ENCODE measurements at regions not wholly inside any gene's neighbourhood (a gene's known extent, or its start where the extent isn't known, plus 50 kb on each side); places are given as distances from the start of the nearest gene placed in this dataset.

- ChIA-PET CTCF (interaction anchor here (0.9 kb wide), 1 partner anchor 21 kb away, joined by 4 read pairs; no protein-coding TSS in a partner anchor), POLR2A (interaction anchor here (0.5 to 6.9 kb wide), 29 partner anchors 8 to 583 kb away, joined by 3 to 68 read pairs (median 4); partner anchors contain the start of genes AMN1 and RESF1)
- ATAC-seq (ENCODE audit: low read depth) (peak; percentile 85), DNase-seq (peak; percentile 45)
- Mint-ChIP-seq H3K27ac (peak overlapping the region; percentile 100), H3K9me3 (no peaks in the 10 kb centered on the region), H3K36me3 (ENCODE audit: low read depth) (peaks cover 66% of the 10 kb centered on the region), H3K27me3 (no peaks in the 10 kb centered on the region), H3K4me3 (peak overlapping the region; percentile 77), H3K4me1 (peaks cover 77% of the 10 kb centered on the region)
- TF ChIP-seq CTCF (IDR thresholded peaks at IDR 0.05): no peak
- intact Hi-C loops (cut with micrococcal nuclease): loop anchor here (1.0 to 5.0 kb wide), 7 partner anchors 8 to 188 kb away; partner anchors contain the start of gene RESF1
Observed at GRCh38 chr12:31874961-31875608, 84.1 kb upstream of the RESF1 start.

- no peak for ATAC-seq (ENCODE audit: low read depth)
- no peak overlapping the region for H3K4me3 Mint-ChIP-seq
- DNase-seq: no peak
- ChIA-PET CTCF (no interaction called here), POLR2A (interaction anchor here (0.6 to 6.9 kb wide), 9 partner anchors 10 to 214 kb away, joined by 3 to 68 read pairs (median 7); partner anchors contain the start of genes AMN1, ETFBKMT and RESF1)
- peak overlapping the region; percentile 100 for H3K27ac Mint-ChIP-seq
- no peaks in the 10 kb centered on the region for H3K27me3 Mint-ChIP-seq
- peaks cover 50% of the 10 kb centered on the region for H3K36me3 Mint-ChIP-seq (ENCODE audit: low read depth)
- no peaks in the 10 kb centered on the region for H3K9me3 Mint-ChIP-seq
- peaks cover 78% of the 10 kb centered on the region for H3K4me1 Mint-ChIP-seq
- TF ChIP-seq CTCF (IDR thresholded peaks at IDR 0.05): no peak
- intact Hi-C loops (cut with micrococcal nuclease): no loop called here
Observed at GRCh38 chr12:31872831-31873604, 86.2 kb upstream of the RESF1 start.

- intact Hi-C loops (cut with micrococcal nuclease): no loop called here
- no peak for TF ChIP-seq CTCF (IDR thresholded peaks at IDR 0.05)
- ATAC-seq (ENCODE audit: low read depth): no peak
- Mint-ChIP-seq H3K4me3 (no peak overlapping the region), H3K4me1 (peaks cover 68% of the 10 kb centered on the region), H3K9me3 (no peaks in the 10 kb centered on the region), H3K27ac (peak overlapping the region; percentile 68), H3K36me3 (ENCODE audit: low read depth) (peaks cover 34% of the 10 kb centered on the region), H3K27me3 (no peaks in the 10 kb centered on the region)
- CTCF ChIA-PET: interaction anchor here (0.7 kb wide), 1 partner anchor 187 kb away, joined by 3 read pairs; no protein-coding TSS in a partner anchor
- DNase-seq: no peak
- POLR2A ChIA-PET: interaction anchor here (0.5 to 1.5 kb wide), 8 partner anchors 15 to 269 kb away, joined by 3 to 6 read pairs (median 4); no protein-coding TSS in a partner anchor
Observed at GRCh38 chr12:31869972-31870371, 89.2 kb upstream of the RESF1 start.

GRCh38 chr12:31868965-31869364 is 90.2 kb upstream of the RESF1 start:
- peaks cover 58% of the 10 kb centered on the region for H3K4me1 Mint-ChIP-seq
- POLR2A ChIA-PET: interaction anchor here (0.6 to 2.7 kb wide), 14 partner anchors 10 to 1248 kb away, joined by 3 to 12 read pairs (median 4); partner anchors contain the start of gene ETFBKMT
- intact Hi-C loops (cut with micrococcal nuclease): no loop called here

More at GRCh38 chr12:31868965-31869364, 90.2 kb upstream of the RESF1 start:
- H3K9me3 Mint-ChIP-seq: peaks cover 2% of the 10 kb centered on the region
- DNase-seq (no peak), ATAC-seq (ENCODE audit: low read depth) (no peak)
- CTCF ChIA-PET: interaction anchor here (0.7 kb wide), 1 partner anchor 186 kb away, joined by 3 read pairs; no protein-coding TSS in a partner anchor
- no peak for TF ChIP-seq CTCF (IDR thresholded peaks at IDR 0.05)
- H3K27me3 Mint-ChIP-seq: no peaks in the 10 kb centered on the region
- peak overlapping the region; percentile 75 for H3K27ac Mint-ChIP-seq
- no peak overlapping the region for H3K4me3 Mint-ChIP-seq
- H3K36me3 Mint-ChIP-seq (ENCODE audit: low read depth): peaks cover 25% of the 10 kb centered on the region
